Naive B cell (primary cell): ENCODE measurements at regions not wholly inside any gene's neighbourhood (a gene's known extent, or its start where the extent isn't known, plus 50 kb on each side); places are given as distances from the start of the nearest gene placed in this dataset.
A peak's percentile ranks its signal among the peaks of the same experiment; 100 is the strongest.

Source experiments
- ATAC-seq, 2 donors: fragments of 150-1000 bp; cut with Tn5 transposase; 2 replicates each; pipeline ENCODE4 v1.10.0; 2021; ENCODE audit warnings: low read depth in 2 of 2, mild to moderate bottlenecking in 2 of 2, moderate library complexity in 2 of 2
- DNase-seq: peaks from one replicate; pipeline ENCODE4 v3.0.0; 2022
- H3K27ac Mint-ChIP-seq, 6 donors: one replicate each; pipeline ENCODE4 v1.8.0; 2020 to 2022; ENCODE audit warnings: mild to moderate bottlenecking in 6 of 6, mixed read lengths in 6 of 6, moderate library complexity in 5 of 6, inconsistent platforms in 2 of 6
- H3K27me3 Mint-ChIP-seq, 3 donors: one replicate each; pipeline ENCODE4 v1.8.0; 2021 to 2022; ENCODE audit warnings: mixed read lengths in 3 of 3, mild to moderate bottlenecking in 1 of 3
- H3K36me3 Mint-ChIP-seq, 2 donors: one replicate each; pipeline ENCODE4 v1.8.0; 2020 to 2022; ENCODE audit warnings: mixed read lengths in 2 of 2, inconsistent platforms in 1 of 2, mild to moderate bottlenecking in 1 of 2
- H3K4me1 Mint-ChIP-seq, 3 donors: one replicate each; pipeline ENCODE4 v1.8.0; 2020 to 2022; ENCODE audit warnings: mixed read lengths in 3 of 3, inconsistent platforms in 1 of 3, mild to moderate bottlenecking in 1 of 3, moderate library complexity in 1 of 3
- H3K4me3 Mint-ChIP-seq, 8 donors: one replicate each; pipeline ENCODE4 v1.8.0; 2020 to 2022; ENCODE audit warnings: mild to moderate bottlenecking in 8 of 8, mixed read lengths in 8 of 8, moderate library complexity in 8 of 8, inconsistent platforms in 2 of 8
- H3K9me3 Mint-ChIP-seq, 7 donors: one replicate each; pipeline ENCODE4 v1.8.0; 2020 to 2022; ENCODE audit warnings: mixed read lengths in 7 of 7, mild to moderate bottlenecking in 5 of 7, inconsistent platforms in 2 of 7, moderate library complexity in 1 of 7

- ATAC-seq = no peak
- Mint-ChIP-seq H3K9me3 (no peaks in the 10 kb centered on the region), H3K27me3 (peaks cover 6 to 22% (median 18%) of the 10 kb centered on the region in 3 donors), H3K4me3 (no peak overlapping the region), H3K4me1 (peaks cover 0 to 8% (median 5%) of the 10 kb centered on the region in 3 donors), H3K27ac (no peak overlapping the region), H3K36me3 (no peaks in the 10 kb centered on the region)
- DNase-seq = no peak
Measured at GRCh38 chr1:56377431-56377830, 201.9 kb downstream of the PLPP3 start.

GRCh38 chr1:56376188-56376984 lies 203.0 kb downstream of the PLPP3 start:
- no peak overlapping the region for H3K4me3 Mint-ChIP-seq
- ATAC-seq = no peak
- peak overlapping the region in 2 of 6 donors; percentile 3 to 33 for H3K27ac Mint-ChIP-seq
- peaks cover 0 to 8% (median 5%) of the 10 kb centered on the region in 3 donors for H3K4me1 Mint-ChIP-seq
- H3K36me3 Mint-ChIP-seq = no peaks in the 10 kb centered on the region
- peaks cover 6 to 22% (median 18%) of the 10 kb centered on the region in 3 donors for H3K27me3 Mint-ChIP-seq
- DNase-seq = no peak
- no peaks in the 10 kb centered on the region for H3K9me3 Mint-ChIP-seq

GRCh38 chr1:56375326-56375804 lies 204.0 kb downstream of the PLPP3 start:
- no peaks in the 10 kb centered on the region for H3K9me3 Mint-ChIP-seq
- no peak for DNase-seq
- H3K36me3 Mint-ChIP-seq = no peaks in the 10 kb centered on the region
- H3K4me3 Mint-ChIP-seq = no peak overlapping the region
- H3K4me1 Mint-ChIP-seq = peaks cover 0 to 8% (median 5%) of the 10 kb centered on the region in 3 donors
- no peak overlapping the region for H3K27ac Mint-ChIP-seq
- ATAC-seq = no peak
- peaks cover 7 to 22% (median 18%) of the 10 kb centered on the region in 3 donors for H3K27me3 Mint-ChIP-seq

- ATAC-seq (no peak), DNase-seq (no peak)
- H3K4me3 Mint-ChIP-seq = no peak overlapping the region
- peak overlapping the region in 1 of 6 donors; percentile 12 for H3K27ac Mint-ChIP-seq
- H3K9me3 Mint-ChIP-seq = peaks cover 0 to under 1% (median 0%) of the 10 kb centered on the region in 7 donors
- peaks cover 0 to 8% (median 5%) of the 10 kb centered on the region in 3 donors for H3K4me1 Mint-ChIP-seq
- peaks cover 9 to 22% (median 18%) of the 10 kb centered on the region in 3 donors for H3K27me3 Mint-ChIP-seq
- no peaks in the 10 kb centered on the region for H3K36me3 Mint-ChIP-seq
Measured at GRCh38 chr1:56374026-56374974, 205.1 kb downstream of the PLPP3 start.

- H3K27ac Mint-ChIP-seq = no peak overlapping the region
- ATAC-seq = no peak
- peaks cover 3 to 15% (median 9%) of the 10 kb centered on the region in 3 donors for H3K27me3 Mint-ChIP-seq
Measured at GRCh38 chr1:56370513-56370912, 208.8 kb downstream of the PLPP3 start.

GRCh38 chr1:56363007-56363770 lies 216.2 kb downstream of the PLPP3 start:
- Mint-ChIP-seq H3K4me3 (no peak overlapping the region), H3K27me3 (no peaks in the 10 kb centered on the region), H3K9me3 (no peaks in the 10 kb centered on the region), H3K27ac (peak overlapping the region in 1 of 6 donors; percentile 36), H3K36me3 (no peaks in the 10 kb centered on the region), H3K4me1 (no peaks in the 10 kb centered on the region)
- DNase-seq = no peak
- ATAC-seq = no peak

More at GRCh38 chr1:56370513-56370912, 208.8 kb downstream of the PLPP3 start:
- Mint-ChIP-seq H3K36me3 (no peaks in the 10 kb centered on the region), H3K4me3 (no peak overlapping the region), H3K4me1 (peaks cover 0 to 3% (median 0%) of the 10 kb centered on the region in 3 donors), H3K9me3 (peaks cover 0 to 2% (median 0%) of the 10 kb centered on the region in 7 donors)
- DNase-seq = no peak

GRCh38 chr1:56360021-56360420 lies 219.3 kb downstream of the PLPP3 start:
- DNase-seq (no peak), ATAC-seq (no peak)
- Mint-ChIP-seq H3K27me3 (peaks cover 13 to 18% (median 17%) of the 10 kb centered on the region in 3 donors), H3K27ac (no peak overlapping the region), H3K36me3 (no peaks in the 10 kb centered on the region), H3K4me3 (no peak overlapping the region), H3K9me3 (no peaks in the 10 kb centered on the region), H3K4me1 (no peaks in the 10 kb centered on the region)

GRCh38 chr1:56359056-56359455 lies 220.3 kb downstream of the PLPP3 start:
- peaks cover 13 to 21% (median 18%) of the 10 kb centered on the region in 3 donors for H3K27me3 Mint-ChIP-seq
- DNase-seq (no peak), ATAC-seq (no peak)
- no peaks in the 10 kb centered on the region for H3K4me1 Mint-ChIP-seq
- H3K36me3 Mint-ChIP-seq = no peaks in the 10 kb centered on the region
- H3K9me3 Mint-ChIP-seq = no peaks in the 10 kb centered on the region
- H3K27ac Mint-ChIP-seq = no peak overlapping the region
- H3K4me3 Mint-ChIP-seq = no peak overlapping the region

- DNase-seq (no peak), ATAC-seq (no peak)
- no peak overlapping the region for H3K27ac Mint-ChIP-seq
- no peaks in the 10 kb centered on the region for H3K36me3 Mint-ChIP-seq
- H3K4me1 Mint-ChIP-seq = no peaks in the 10 kb centered on the region
- H3K4me3 Mint-ChIP-seq = no peak overlapping the region
- H3K9me3 Mint-ChIP-seq = no peaks in the 10 kb centered on the region
- H3K27me3 Mint-ChIP-seq = peaks cover 13 to 27% (median 25%) of the 10 kb centered on the region in 3 donors
Measured at GRCh38 chr1:56357927-56358690, 221.3 kb downstream of the PLPP3 start.

- Mint-ChIP-seq H3K4me3 (no peak overlapping the region), H3K27me3 (peaks cover 13 to 29% (median 26%) of the 10 kb centered on the region in 3 donors), H3K36me3 (no peaks in the 10 kb centered on the region), H3K27ac (no peak overlapping the region), H3K4me1 (no peaks in the 10 kb centered on the region), H3K9me3 (no peaks in the 10 kb centered on the region)
- ATAC-seq (no peak), DNase-seq (no peak)
Measured at GRCh38 chr1:56356376-56356990, 222.9 kb downstream of the PLPP3 start.

GRCh38 chr1:56355918-56356317 lies 223.4 kb downstream of the PLPP3 start:
- Mint-ChIP-seq H3K27me3 (peaks cover 13 to 29% (median 26%) of the 10 kb centered on the region in 3 donors), H3K27ac (no peak overlapping the region)

GRCh38 chr1:56355422-56355821 lies 223.9 kb downstream of the PLPP3 start:
- H3K4me3 Mint-ChIP-seq = no peak overlapping the region
- H3K4me1 Mint-ChIP-seq = no peaks in the 10 kb centered on the region
- no peaks in the 10 kb centered on the region for H3K9me3 Mint-ChIP-seq
- H3K36me3 Mint-ChIP-seq = no peaks in the 10 kb centered on the region
- peaks cover 13 to 29% (median 26%) of the 10 kb centered on the region in 3 donors for H3K27me3 Mint-ChIP-seq
- no peak for DNase-seq
- H3K27ac Mint-ChIP-seq = no peak overlapping the region
- no peak for ATAC-seq

More at GRCh38 chr1:56355918-56356317, 223.4 kb downstream of the PLPP3 start:
- no peaks in the 10 kb centered on the region for H3K36me3 Mint-ChIP-seq
- no peaks in the 10 kb centered on the region for H3K9me3 Mint-ChIP-seq
- DNase-seq = no peak
- no peak overlapping the region for H3K4me3 Mint-ChIP-seq
- no peak for ATAC-seq
- H3K4me1 Mint-ChIP-seq = no peaks in the 10 kb centered on the region
